Gastrocnemius medialis (tissue), 4 donors: ENCODE measurements at regions not wholly inside any gene's neighbourhood (a gene's known extent, or its start where the extent isn't known, plus 50 kb on each side); places are given as distances from the start of the nearest gene placed in this dataset.

Experiments used
- POLR2A ChIP-seq, 2 donors: fragments of 450-650 bp; IDR thresholded peaks; one replicate each; pipeline ENCODE4 v1.6.1; 2017; ENCODE audit warnings: antibody characterized with exemption in 2 of 2, mild to moderate bottlenecking in 2 of 2, moderate library complexity in 2 of 2
- TF ChIP-seq, protein P1 (sequence below), 5 experiments: fragments of 450-650 bp in 3 of 5; fragments of 200-600 bp in 2 of 5; sonication (generic) in 2 of 5; IDR thresholded peaks in 4 of 5; conservative IDR thresholded peaks in 1 of 5; 1 replicate in 4 of 5; 2 replicates in 1 of 5; pipeline ENCODE4 v1.5.1; 2016 to 2019; ENCODE audit warnings: antibody characterized with exemption in 5 of 5, mild to moderate bottlenecking in 3 of 5, moderate library complexity in 3 of 5

DNA sequence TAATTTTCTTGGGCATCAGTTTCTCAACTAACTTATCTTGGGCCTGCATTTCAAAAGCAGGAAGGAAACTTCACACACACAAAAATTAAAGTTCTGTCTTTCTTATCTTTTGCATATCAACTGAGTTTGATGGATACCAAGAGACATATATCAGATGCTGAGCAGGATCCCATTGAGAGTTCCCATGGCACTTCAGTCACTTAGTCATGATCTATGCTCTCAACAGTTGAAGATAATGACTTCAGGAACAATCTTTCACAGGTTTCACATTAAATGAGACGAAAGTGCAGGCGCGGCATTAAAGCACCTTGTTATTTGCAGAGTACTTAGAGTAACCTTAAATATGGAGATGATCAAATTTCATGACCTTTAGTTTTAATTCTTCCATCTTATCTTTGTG lies 2139.8 kb upstream of the CELF4 start:
- TF ChIP-seq POLR2A (IDR thresholded peaks at IDR 0.05), result no peak
- TF ChIP-seq, protein P1, sequence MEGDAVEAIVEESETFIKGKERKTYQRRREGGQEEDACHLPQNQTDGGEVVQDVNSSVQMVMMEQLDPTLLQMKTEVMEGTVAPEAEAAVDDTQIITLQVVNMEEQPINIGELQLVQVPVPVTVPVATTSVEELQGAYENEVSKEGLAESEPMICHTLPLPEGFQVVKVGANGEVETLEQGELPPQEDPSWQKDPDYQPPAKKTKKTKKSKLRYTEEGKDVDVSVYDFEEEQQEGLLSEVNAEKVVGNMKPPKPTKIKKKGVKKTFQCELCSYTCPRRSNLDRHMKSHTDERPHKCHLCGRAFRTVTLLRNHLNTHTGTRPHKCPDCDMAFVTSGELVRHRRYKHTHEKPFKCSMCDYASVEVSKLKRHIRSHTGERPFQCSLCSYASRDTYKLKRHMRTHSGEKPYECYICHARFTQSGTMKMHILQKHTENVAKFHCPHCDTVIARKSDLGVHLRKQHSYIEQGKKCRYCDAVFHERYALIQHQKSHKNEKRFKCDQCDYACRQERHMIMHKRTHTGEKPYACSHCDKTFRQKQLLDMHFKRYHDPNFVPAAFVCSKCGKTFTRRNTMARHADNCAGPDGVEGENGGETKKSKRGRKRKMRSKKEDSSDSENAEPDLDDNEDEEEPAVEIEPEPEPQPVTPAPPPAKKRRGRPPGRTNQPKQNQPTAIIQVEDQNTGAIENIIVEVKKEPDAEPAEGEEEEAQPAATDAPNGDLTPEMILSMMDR (IDR thresholded peaks at IDR 0.05 in 4 of 5, conservative IDR thresholded peaks at IDR 0.05 in 1 of 5), result no peak
